HepG2 (cell line): ENCODE measurements at regions not wholly inside any gene's neighbourhood (a gene's known extent, or its start where the extent isn't known, plus 50 kb on each side); places are given as distances from the start of the nearest gene placed in this dataset.

Experiments used
- ATAC-seq: fragments of 200-7000 bp; cut with Tn5 transposase; 3 replicates; pipeline ENCODE4 v1.9.1; 2020; ENCODE audit warnings: mild to moderate bottlenecking, moderate library complexity
- BruUV-seq: library from RNA; stranded (reverse); fragments of 400-500 nt; replicated peaks from 2 replicates; lab custom pipeline; 2021; lab: Mats Ljungman, UMichigan
- CTCF ChIA-PET: fragments of 300-600 bp; formaldehyde crosslinking; extraction: SDS; loops from one replicate; lab custom pipeline; 2021; ENCODE audit warnings: low total read pairs, inconsistent platforms, low intra/inter-chr PET ratio; lab: Yijun Ruan, JAX
- POLR2A ChIA-PET: fragments of 350-600 bp; sonication (Branson Sonifier 250); formaldehyde crosslinking; loops from one replicate; lab custom pipeline; 2020; ENCODE audit warnings: antibody characterized with exemption, inconsistent platforms; lab: Yijun Ruan, JAX
- DNase-seq: peaks from one replicate; pipeline ENCODE4 v3.0.0-alpha.2; 2015; ENCODE audit warnings: low spot score
- FAIRE-seq: peaks from 3 replicates; lab custom pipeline; 2011; peaks lifted over from hg19 to GRCh38; lab: Jason Lieb, UNC
- H2AFZ ChIP-seq: one replicate; pipeline ENCODE4 v1.6.1; 2011; ENCODE audit warnings: low read length, inconsistent platforms
- H3K27ac ChIP-seq: fragments of 300-600 bp; 3 replicates; pipeline ENCODE4 v1.8.0; 2011; ENCODE audit warnings: mixed run types, mild to moderate bottlenecking, mixed read lengths, low read length, inconsistent platforms; ENCODE audit not compliant: insufficient read depth; ENCODE audit errors: extremely low read length
- H3K27me3 ChIP-seq, 2 experiments: fragments of 200-600 bp in 1 of 2; 2 replicates in 1 of 2; 3 replicates in 1 of 2; pipeline versions ENCODE4 v1.6.0 to v1.8.0; 2011; ENCODE audit warnings: low read length in 2 of 2, mild to moderate bottlenecking in 2 of 2, moderate library complexity in 2 of 2, inconsistent platforms in 1 of 2; ENCODE audit not compliant: insufficient read depth in 2 of 2, control insufficient read depth in 1 of 2
- H3K36me3 ChIP-seq, 2 experiments: fragments of 200-600 bp in 1 of 2; replicated peaks in 1 of 2; 2 replicates in 1 of 2; 3 replicates in 1 of 2; pipeline versions ENCODE4 v1.5.1 to v1.8.0; 2011; ENCODE audit warnings: low read length in 2 of 2, inconsistent platforms in 1 of 2; ENCODE audit not compliant: insufficient read depth in 2 of 2, control insufficient read depth in 1 of 2
- H3K4me1 ChIP-seq: 2 replicates; pipeline ENCODE4 v1.5.1; 2012; ENCODE audit warnings: low read length, inconsistent platforms; ENCODE audit not compliant: insufficient read depth
- H3K4me2 ChIP-seq: 2 replicates; pipeline ENCODE4 v1.6.0; 2011; ENCODE audit warnings: low read depth, low read length, inconsistent platforms
- H3K4me3 ChIP-seq, 3 experiments: fragments of 200-600 bp in 1 of 3; sonication (generic), shearing (Covaris generic) in 1 of 3; replicated peaks in 1 of 3; 2 replicates each; pipeline ENCODE4 v1.5.1; 2011 to 2016; ENCODE audit warnings: low read length in 3 of 3, inconsistent platforms in 2 of 3, low read depth in 2 of 3, mild to moderate bottlenecking in 2 of 3, control low read depth in 1 of 3, mixed read lengths in 1 of 3; ENCODE audit not compliant: insufficient read depth in 1 of 3
- H3K79me2 ChIP-seq: one replicate; pipeline ENCODE4 v1.6.1; 2011; ENCODE audit warnings: low read length, inconsistent platforms; ENCODE audit not compliant: insufficient read depth
- H3K9ac ChIP-seq: 2 replicates; pipeline ENCODE4 v1.6.0; 2011; ENCODE audit warnings: mild to moderate bottlenecking, low read depth, low read length, inconsistent platforms; ENCODE audit not compliant: insufficient read depth
- H3K9me3 ChIP-seq: 2 replicates; pipeline ENCODE4 v1.5.1; 2012; ENCODE audit warnings: mild to moderate bottlenecking, low read length
- H4K20me1 ChIP-seq: 2 replicates; pipeline ENCODE4 v1.6.0; 2011; ENCODE audit warnings: inconsistent platforms, mild to moderate bottlenecking, low read length, moderate library complexity; ENCODE audit not compliant: insufficient read depth
- CBX5 ChIP-seq: sonication (generic); formaldehyde crosslinking; IDR thresholded peaks from 2 replicates; pipeline ENCODE4 v1.4.0; 2020; ENCODE audit warnings: missing genetic modification reagents, borderline replicate concordance
- CCAR2 ChIP-seq: fragments of 200-400 bp; formaldehyde crosslinking; optimal IDR thresholded peaks from 2 replicates; pipeline ENCODE3; 2018; ENCODE audit warnings: low read depth, mild to moderate bottlenecking, low read length, moderate library complexity
- CENPT ChIP-seq: sonication (generic); formaldehyde crosslinking; IDR thresholded peaks from 2 replicates; pipeline ENCODE4 v1.8.0; 2022; ENCODE audit warnings: low read depth, mild to moderate bottlenecking, moderate library complexity, missing genetic modification reagents
- EED ChIP-seq: sonication (generic); formaldehyde crosslinking; IDR thresholded peaks from 2 replicates; pipeline ENCODE4 v1.5.0; 2020; ENCODE audit warnings: mild to moderate bottlenecking, missing genetic modification reagents
- EHMT2 ChIP-seq: fragments of 200-600 bp; sonication (generic); IDR thresholded peaks from 2 replicates; pipeline ENCODE4 v1.7.0; 2017; ENCODE audit warnings: antibody characterized with exemption, low read depth, low read length, borderline replicate concordance
- IRF2 ChIP-seq: IDR thresholded peaks from 2 replicates; pipeline ENCODE4 v1.6.1; 2018; ENCODE audit warnings: missing genetic modification reagents, missing compliant biosample characterization
- KMT2A ChIP-seq: sonication (generic); formaldehyde crosslinking; IDR thresholded peaks from 2 replicates; pipeline ENCODE4 v1.4.0; 2020; ENCODE audit warnings: missing genetic modification reagents
- NFE2L2 ChIP-seq: fragments of 150-350 bp; IDR thresholded peaks from 2 replicates; pipeline ENCODE4 v1.6.1; 2014; ENCODE audit warnings: low read length
- PRMT3 ChIP-seq: sonication (generic); formaldehyde crosslinking; IDR thresholded peaks from 2 replicates; pipeline ENCODE4 v1.8.1; 2022; ENCODE audit warnings: low read depth, mild to moderate bottlenecking, moderate library complexity, missing genetic modification reagents, borderline replicate concordance
- RBFOX2 ChIP-seq: fragments of 200-400 bp; formaldehyde crosslinking; IDR thresholded peaks from 2 replicates; pipeline ENCODE4 v1.6.1; 2017; ENCODE audit warnings: low read depth, mild to moderate bottlenecking, low read length
- YEATS2 ChIP-seq: sonication (generic); formaldehyde crosslinking; IDR thresholded peaks from 2 replicates; pipeline ENCODE4 v1.4.0; 2020; ENCODE audit warnings: missing genetic modification reagents, borderline replicate concordance
- ZKSCAN5 ChIP-seq: sonication (generic); formaldehyde crosslinking; IDR thresholded peaks from 2 replicates; pipeline ENCODE4 v1.5.1; 2020; ENCODE audit warnings: mild to moderate bottlenecking, missing genetic modification reagents
- ZNF496 ChIP-seq: sonication (generic); formaldehyde crosslinking; IDR thresholded peaks from 2 replicates; pipeline ENCODE4 v1.8.1; 2023; ENCODE audit warnings: mild to moderate bottlenecking, moderate library complexity, missing genetic modification reagents; ENCODE audit not compliant: insufficient replicate concordance
- ZNF550 ChIP-seq: sonication (generic); formaldehyde crosslinking; IDR thresholded peaks from 2 replicates; pipeline ENCODE4 v1.4.0; 2020; ENCODE audit warnings: mild to moderate bottlenecking, missing genetic modification reagents, borderline replicate concordance
- whole genome bisulfite sequencing: methylation state at CpG from one replicate; pipeline ENCODE4 v1.1.6; 2017; ENCODE audit warnings: low lambda C conversion rate; 5-methylcytosine and 5-hydroxymethylcytosine counted together
- in situ Hi-C: cut with HindIII; loops from 2 replicates; pipeline ENCODE4 v1.10.0; 2017; ENCODE audit warnings: low pct_unique_long_range_greater_than_20kb; ENCODE audit not compliant: extremely low pct_ligation_motif_present
- intact Hi-C: fragments of 100-400 bp; cut with micrococcal nuclease; formaldehyde crosslinking; loops from one replicate; pipeline ENCODE4 v1.10.0; 2022; ENCODE audit not compliant: unreplicated experiment
- TF ChIP-seq, protein P1 (sequence below): sonication (generic); formaldehyde crosslinking; IDR thresholded peaks from 2 replicates; pipeline ENCODE4 v1.4.0; 2020; ENCODE audit warnings: mild to moderate bottlenecking, low read depth, missing genetic modification reagents
- TF ChIP-seq, protein P2 (sequence below): sonication (generic); formaldehyde crosslinking; IDR thresholded peaks from 2 replicates; pipeline ENCODE4 v1.5.1; 2020; ENCODE audit warnings: missing genetic modification reagents, mild to moderate bottlenecking, borderline replicate concordance
- TF ChIP-seq, protein P3 (sequence below): sonication (generic); formaldehyde crosslinking; IDR thresholded peaks from 2 replicates; pipeline ENCODE4 v1.4.0; 2020; ENCODE audit warnings: missing genetic modification reagents, borderline replicate concordance

DNA sequence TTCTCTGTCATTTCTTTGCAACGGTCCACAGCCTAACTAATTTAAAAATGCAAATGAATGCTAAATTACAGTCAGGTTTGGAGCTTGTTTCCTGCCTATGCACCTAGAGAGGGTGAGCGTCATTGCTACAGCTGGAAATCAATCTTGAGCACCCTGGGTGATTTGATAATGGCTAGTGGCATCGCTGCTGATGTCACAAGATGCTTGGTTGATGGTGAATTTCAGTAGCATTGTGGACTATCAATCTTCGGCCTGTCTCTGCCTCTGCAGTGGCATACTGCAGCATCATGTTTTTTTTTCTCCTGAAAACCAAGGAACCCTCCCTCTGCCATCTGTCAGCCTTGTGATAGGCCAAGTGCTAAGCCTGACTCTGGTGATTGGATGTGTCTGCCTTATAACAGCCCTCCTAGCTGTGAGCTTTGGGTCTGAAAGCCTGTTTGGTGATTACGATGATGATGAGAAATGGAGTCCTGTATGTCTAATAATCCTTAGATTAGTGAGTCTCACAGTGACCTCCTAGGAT lies 75.3 kb downstream of the NMUR2 start:
- WGBS, result 6% methylated on average over 5 of the region's 5 CpGs
- Histone ChIP-seq H3K9ac (no peak overlapping the region), H3K27me3 (no peaks in the 10 kb centered on the region), H3K4me2 (no peak overlapping the region), H3K9me3 (no peaks in the 10 kb centered on the region), H2AFZ (no peak overlapping the region), H4K20me1 (no peaks in the 10 kb centered on the region), H3K27ac (no peak overlapping the region), H3K4me1 (no peaks in the 10 kb centered on the region), H3K79me2 (no peaks in the 10 kb centered on the region), H3K36me3 (no peaks in the 10 kb centered on the region), H3K4me3 (no peak overlapping the region)
- CTCF ChIA-PET, result no interaction called here
- in situ Hi-C loops (no loop called here), intact Hi-C loops (loop anchor here (1.0 kb wide), 1 partner anchor 30 kb away; no protein-coding TSS in a partner anchor)
- no TSS peak for BruUV-seq
- POLR2A ChIA-PET, result no interaction called here
- DNase-seq, result no peak
- no peak for TF ChIP-seq CBX5 (CRISPR knock-in tag)
- TF ChIP-seq PRMT3 (CRISPR knock-in tag), result no peak
- TF ChIP-seq IRF2 (CRISPR knock-in tag), result no peak
- TF ChIP-seq ZNF550 (CRISPR knock-in tag), result no peak
- no peak for TF ChIP-seq EHMT2
- TF ChIP-seq, protein P1, sequence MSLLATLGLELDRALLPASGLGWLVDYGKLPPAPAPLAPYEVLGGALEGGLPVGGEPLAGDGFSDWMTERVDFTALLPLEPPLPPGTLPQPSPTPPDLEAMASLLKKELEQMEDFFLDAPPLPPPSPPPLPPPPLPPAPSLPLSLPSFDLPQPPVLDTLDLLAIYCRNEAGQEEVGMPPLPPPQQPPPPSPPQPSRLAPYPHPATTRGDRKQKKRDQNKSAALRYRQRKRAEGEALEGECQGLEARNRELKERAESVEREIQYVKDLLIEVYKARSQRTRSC (CRISPR knock-in tag), result no peak
- TF ChIP-seq EED (CRISPR knock-in tag), result no peak
- no peak for TF ChIP-seq ZKSCAN5 (CRISPR knock-in tag)
- TF ChIP-seq CENPT (CRISPR knock-in tag), result no peak
- TF ChIP-seq, protein P2, sequence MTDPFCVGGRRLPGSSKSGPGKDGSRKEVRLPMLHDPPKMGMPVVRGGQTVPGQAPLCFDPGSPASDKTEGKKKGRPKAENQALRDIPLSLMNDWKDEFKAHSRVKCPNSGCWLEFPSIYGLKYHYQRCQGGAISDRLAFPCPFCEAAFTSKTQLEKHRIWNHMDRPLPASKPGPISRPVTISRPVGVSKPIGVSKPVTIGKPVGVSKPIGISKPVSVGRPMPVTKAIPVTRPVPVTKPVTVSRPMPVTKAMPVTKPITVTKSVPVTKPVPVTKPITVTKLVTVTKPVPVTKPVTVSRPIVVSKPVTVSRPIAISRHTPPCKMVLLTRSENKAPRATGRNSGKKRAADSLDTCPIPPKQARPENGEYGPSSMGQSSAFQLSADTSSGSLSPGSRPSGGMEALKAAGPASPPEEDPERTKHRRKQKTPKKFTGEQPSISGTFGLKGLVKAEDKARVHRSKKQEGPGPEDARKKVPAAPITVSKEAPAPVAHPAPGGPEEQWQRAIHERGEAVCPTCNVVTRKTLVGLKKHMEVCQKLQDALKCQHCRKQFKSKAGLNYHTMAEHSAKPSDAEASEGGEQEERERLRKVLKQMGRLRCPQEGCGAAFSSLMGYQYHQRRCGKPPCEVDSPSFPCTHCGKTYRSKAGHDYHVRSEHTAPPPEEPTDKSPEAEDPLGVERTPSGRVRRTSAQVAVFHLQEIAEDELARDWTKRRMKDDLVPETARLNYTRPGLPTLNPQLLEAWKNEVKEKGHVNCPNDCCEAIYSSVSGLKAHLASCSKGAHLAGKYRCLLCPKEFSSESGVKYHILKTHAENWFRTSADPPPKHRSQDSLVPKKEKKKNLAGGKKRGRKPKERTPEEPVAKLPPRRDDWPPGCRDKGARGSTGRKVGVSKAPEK (CRISPR knock-in tag), result no peak
- TF ChIP-seq KMT2A, result no peak
- TF ChIP-seq CCAR2, result no peak
- no peak for TF ChIP-seq RBFOX2
- TF ChIP-seq, protein P3, sequence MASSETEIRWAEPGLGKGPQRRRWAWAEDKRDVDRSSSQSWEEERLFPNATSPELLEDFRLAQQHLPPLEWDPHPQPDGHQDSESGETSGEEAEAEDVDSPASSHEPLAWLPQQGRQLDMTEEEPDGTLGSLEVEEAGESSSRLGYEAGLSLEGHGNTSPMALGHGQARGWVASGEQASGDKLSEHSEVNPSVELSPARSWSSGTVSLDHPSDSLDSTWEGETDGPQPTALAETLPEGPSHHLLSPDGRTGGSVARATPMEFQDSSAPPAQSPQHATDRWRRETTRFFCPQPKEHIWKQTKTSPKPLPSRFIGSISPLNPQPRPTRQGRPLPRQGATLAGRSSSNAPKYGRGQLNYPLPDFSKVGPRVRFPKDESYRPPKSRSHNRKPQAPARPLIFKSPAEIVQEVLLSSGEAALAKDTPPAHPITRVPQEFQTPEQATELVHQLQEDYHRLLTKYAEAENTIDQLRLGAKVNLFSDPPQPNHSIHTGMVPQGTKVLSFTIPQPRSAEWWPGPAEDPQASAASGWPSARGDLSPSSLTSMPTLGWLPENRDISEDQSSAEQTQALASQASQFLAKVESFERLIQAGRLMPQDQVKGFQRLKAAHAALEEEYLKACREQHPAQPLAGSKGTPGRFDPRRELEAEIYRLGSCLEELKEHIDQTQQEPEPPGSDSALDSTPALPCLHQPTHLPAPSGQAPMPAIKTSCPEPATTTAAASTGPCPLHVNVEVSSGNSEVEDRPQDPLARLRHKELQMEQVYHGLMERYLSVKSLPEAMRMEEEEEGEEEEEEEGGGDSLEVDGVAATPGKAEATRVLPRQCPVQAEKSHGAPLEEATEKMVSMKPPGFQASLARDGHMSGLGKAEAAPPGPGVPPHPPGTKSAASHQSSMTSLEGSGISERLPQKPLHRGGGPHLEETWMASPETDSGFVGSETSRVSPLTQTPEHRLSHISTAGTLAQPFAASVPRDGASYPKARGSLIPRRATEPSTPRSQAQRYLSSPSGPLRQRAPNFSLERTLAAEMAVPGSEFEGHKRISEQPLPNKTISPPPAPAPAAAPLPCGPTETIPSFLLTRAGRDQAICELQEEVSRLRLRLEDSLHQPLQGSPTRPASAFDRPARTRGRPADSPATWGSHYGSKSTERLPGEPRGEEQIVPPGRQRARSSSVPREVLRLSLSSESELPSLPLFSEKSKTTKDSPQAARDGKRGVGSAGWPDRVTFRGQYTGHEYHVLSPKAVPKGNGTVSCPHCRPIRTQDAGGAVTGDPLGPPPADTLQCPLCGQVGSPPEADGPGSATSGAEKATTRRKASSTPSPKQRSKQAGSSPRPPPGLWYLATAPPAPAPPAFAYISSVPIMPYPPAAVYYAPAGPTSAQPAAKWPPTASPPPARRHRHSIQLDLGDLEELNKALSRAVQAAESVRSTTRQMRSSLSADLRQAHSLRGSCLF, result no peak
- no peak for TF ChIP-seq NFE2L2
- no peak for TF ChIP-seq ZNF496 (CRISPR knock-in tag)
- TF ChIP-seq YEATS2 (CRISPR knock-in tag), result no peak
- no peak for ATAC-seq
- no peak for FAIRE-seq
